ENCODE measurements at regions not wholly inside any gene's neighbourhood (a gene's known extent, or its start where the extent isn't known, plus 50 kb on each side); places are given as distances from the start of the nearest gene placed in this dataset.

DNA sequence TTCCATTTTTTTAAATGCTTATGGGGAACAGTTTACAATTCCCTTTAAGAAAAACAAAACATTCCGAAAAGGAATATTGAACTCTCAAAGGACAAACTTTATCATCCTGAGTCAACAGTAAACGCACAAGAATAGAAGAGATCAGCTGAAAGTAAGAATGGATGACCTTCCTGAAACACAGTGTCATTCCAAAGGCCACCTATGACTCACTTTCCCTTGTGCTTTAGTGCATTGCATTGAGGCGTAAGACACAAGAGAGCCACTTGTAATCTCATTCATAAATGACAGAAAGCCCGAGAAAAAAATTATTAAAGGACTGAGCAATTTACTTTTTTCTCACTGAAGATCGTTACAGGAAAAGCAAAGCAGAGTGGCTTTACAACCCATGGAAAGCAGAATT, 1062.4 kb upstream of the DIAPH2 start:
- H3K27me3 ChIP-seq (ENCODE audit: insufficient read depth, low read length), result no peaks in the 10 kb centered on the region
- no peak overlapping the region for H3K4ac ChIP-seq (ENCODE audit: low read depth, low read length)
- H4K8ac ChIP-seq (ENCODE audit: low read depth, low read length), result no peak overlapping the region
- H4K12ac ChIP-seq (ENCODE audit: low read depth, low read length), result no peak overlapping the region
- no peak overlapping the region for H3K23ac ChIP-seq (ENCODE audit: low read length)
- H4K91ac ChIP-seq (ENCODE audit: low read depth, low read length), result no peak overlapping the region
- no peak overlapping the region for H3K9ac ChIP-seq (ENCODE audit: low read length)
- no peaks in the 10 kb centered on the region for H3K79me2 ChIP-seq (ENCODE audit: control insufficient read depth, insufficient read depth, low read length, poor library complexity)
- H3K4me1 ChIP-seq (ENCODE audit: control insufficient read depth in 1 of 2, insufficient read depth in 2 of 2, low read length in 2 of 2), result no peaks in the 10 kb centered on the region
- WGBS (ENCODE audit: extremely low coverage, insufficient coverage, insufficient read length), result no CpG with 5 or more reads among the region's 5 CpGs
- no peak overlapping the region for H3K27ac ChIP-seq (ENCODE audit: low read depth, low read length)
- H2BK12ac ChIP-seq (ENCODE audit: low read length), result no peak overlapping the region
- H3K79me1 ChIP-seq (ENCODE audit: low read length), result no peaks in the 10 kb centered on the region
- no peaks in the 10 kb centered on the region for H3K9me3 ChIP-seq (ENCODE audit: insufficient read depth, low read depth, low read length)
- no peaks in the 10 kb centered on the region for H3K36me3 ChIP-seq (ENCODE audit: control insufficient read depth in 1 of 2, insufficient read depth in 2 of 2, low read length in 2 of 2)
- H3K14ac ChIP-seq (ENCODE audit: low read length), result no peak overlapping the region
- no peak overlapping the region for H2AK5ac ChIP-seq (ENCODE audit: low read length)
- no peak overlapping the region for H2AFZ ChIP-seq (ENCODE audit: insufficient read depth, low read length, poor library complexity)
- H3K4me3 ChIP-seq (ENCODE audit: low read depth, low read length), result no peak overlapping the region
- no peak for DNase-seq
- no peak overlapping the region for H2BK120ac ChIP-seq (ENCODE audit: insufficient read depth, low read length, poor library complexity)
- H3K18ac ChIP-seq (ENCODE audit: low read length), result no peak overlapping the region
- no peak overlapping the region for H3K4me2 ChIP-seq (ENCODE audit: low read length)
- H2BK5ac ChIP-seq (ENCODE audit: low read depth, low read length, poor library complexity), result no peak overlapping the region

DNA sequence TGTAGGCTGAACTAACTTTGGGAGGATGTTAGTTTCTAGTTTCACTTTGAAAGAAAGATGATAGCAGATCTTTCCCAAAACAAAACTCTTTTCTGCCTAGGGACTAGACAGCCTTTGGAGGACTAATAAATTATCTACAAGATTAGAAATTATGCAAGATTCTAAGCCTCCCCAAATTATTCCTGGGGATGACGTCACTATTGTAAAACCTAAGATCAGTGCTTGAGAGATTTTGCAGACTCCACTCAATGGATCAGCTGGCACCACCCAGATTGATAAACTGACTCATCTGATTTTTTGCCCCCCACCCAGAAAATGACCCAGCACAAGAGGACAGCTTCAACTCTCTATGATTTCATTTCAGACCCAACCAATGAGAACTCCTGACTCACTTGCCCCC, 1057.9 kb upstream of the DIAPH2 start:
- Histone ChIP-seq H3K4me3 (ENCODE audit: low read depth, low read length) (no peak overlapping the region), H3K4ac (ENCODE audit: low read depth, low read length) (no peak overlapping the region), H2BK5ac (ENCODE audit: low read depth, low read length, poor library complexity) (no peak overlapping the region), H3K4me2 (ENCODE audit: low read length) (no peak overlapping the region), H3K23ac (ENCODE audit: low read length) (no peak overlapping the region), H3K18ac (ENCODE audit: low read length) (no peak overlapping the region), H3K27me3 (ENCODE audit: insufficient read depth, low read length) (no peaks in the 10 kb centered on the region), H2BK12ac (ENCODE audit: low read length) (no peak overlapping the region), H4K91ac (ENCODE audit: low read depth, low read length) (no peak overlapping the region), H4K12ac (ENCODE audit: low read depth, low read length) (no peak overlapping the region), H2AK5ac (ENCODE audit: low read length) (no peak overlapping the region), H3K36me3 (ENCODE audit: control insufficient read depth in 1 of 2, insufficient read depth in 2 of 2, low read length in 2 of 2) (no peaks in the 10 kb centered on the region), H3K14ac (ENCODE audit: low read length) (no peak overlapping the region), H2BK120ac (ENCODE audit: insufficient read depth, low read length, poor library complexity) (no peak overlapping the region), H4K8ac (ENCODE audit: low read depth, low read length) (no peak overlapping the region), H3K9ac (ENCODE audit: low read length) (no peak overlapping the region), H3K27ac (ENCODE audit: low read depth, low read length) (no peak overlapping the region), H2AFZ (ENCODE audit: insufficient read depth, low read length, poor library complexity) (no peak overlapping the region), H3K79me2 (ENCODE audit: control insufficient read depth, insufficient read depth, low read length, poor library complexity) (no peaks in the 10 kb centered on the region), H3K79me1 (ENCODE audit: low read length) (no peaks in the 10 kb centered on the region), H3K4me1 (ENCODE audit: control insufficient read depth in 1 of 2, insufficient read depth in 2 of 2, low read length in 2 of 2) (no peaks in the 10 kb centered on the region), H3K9me3 (ENCODE audit: insufficient read depth, low read depth, low read length) (no peaks in the 10 kb centered on the region)
- WGBS (ENCODE audit: extremely low coverage, insufficient coverage, insufficient read length), result no CpG with 5 or more reads among the region's 1 CpG
- DNase-seq, result no peak

DNA sequence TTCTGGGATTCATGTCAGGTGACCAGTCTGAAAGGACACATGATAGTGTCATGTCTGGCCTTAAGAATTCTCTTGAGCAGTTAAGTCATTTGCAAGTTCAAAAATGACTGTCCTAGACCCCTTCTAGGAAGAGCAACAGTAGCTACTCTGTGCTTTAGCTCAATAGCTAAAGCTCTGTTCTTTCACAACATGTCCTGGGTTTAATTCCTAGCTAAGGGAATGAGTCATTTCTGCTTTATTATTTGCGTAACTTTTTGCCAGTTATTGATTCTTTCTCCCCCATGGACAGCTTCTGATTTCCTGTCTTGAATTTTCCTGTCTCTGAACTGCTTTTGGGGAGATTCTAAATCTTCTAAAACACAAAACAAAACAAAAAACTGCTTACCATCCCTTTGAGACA, 1055.8 kb upstream of the DIAPH2 start:
- Histone ChIP-seq H3K4me2 (ENCODE audit: low read length) (no peak overlapping the region), H3K36me3 (ENCODE audit: control insufficient read depth in 1 of 2, insufficient read depth in 2 of 2, low read length in 2 of 2) (no peaks in the 10 kb centered on the region), H2BK120ac (ENCODE audit: insufficient read depth, low read length, poor library complexity) (no peak overlapping the region), H3K4me3 (ENCODE audit: low read depth, low read length) (no peak overlapping the region), H3K9me3 (ENCODE audit: insufficient read depth, low read depth, low read length) (no peaks in the 10 kb centered on the region), H3K23ac (ENCODE audit: low read length) (no peak overlapping the region), H3K18ac (ENCODE audit: low read length) (no peak overlapping the region), H4K91ac (ENCODE audit: low read depth, low read length) (no peak overlapping the region), H2BK12ac (ENCODE audit: low read length) (no peak overlapping the region), H3K9ac (ENCODE audit: low read length) (no peak overlapping the region), H3K79me1 (ENCODE audit: low read length) (no peaks in the 10 kb centered on the region), H3K79me2 (ENCODE audit: control insufficient read depth, insufficient read depth, low read length, poor library complexity) (no peaks in the 10 kb centered on the region), H2AFZ (ENCODE audit: insufficient read depth, low read length, poor library complexity) (no peak overlapping the region), H4K8ac (ENCODE audit: low read depth, low read length) (no peak overlapping the region), H3K4me1 (ENCODE audit: control insufficient read depth in 1 of 2, insufficient read depth in 2 of 2, low read length in 2 of 2) (no peaks in the 10 kb centered on the region), H3K4ac (ENCODE audit: low read depth, low read length) (no peak overlapping the region), H3K27me3 (ENCODE audit: insufficient read depth, low read length) (no peaks in the 10 kb centered on the region), H3K14ac (ENCODE audit: low read length) (no peak overlapping the region), H2AK5ac (ENCODE audit: low read length) (no peak overlapping the region), H4K12ac (ENCODE audit: low read depth, low read length) (no peak overlapping the region), H3K27ac (ENCODE audit: low read depth, low read length) (no peak overlapping the region), H2BK5ac (ENCODE audit: low read depth, low read length, poor library complexity) (no peak overlapping the region)
- no peak for DNase-seq
- WGBS (ENCODE audit: extremely low coverage, insufficient coverage, insufficient read length), result no CpG with 5 or more reads among the region's 1 CpG

DNA sequence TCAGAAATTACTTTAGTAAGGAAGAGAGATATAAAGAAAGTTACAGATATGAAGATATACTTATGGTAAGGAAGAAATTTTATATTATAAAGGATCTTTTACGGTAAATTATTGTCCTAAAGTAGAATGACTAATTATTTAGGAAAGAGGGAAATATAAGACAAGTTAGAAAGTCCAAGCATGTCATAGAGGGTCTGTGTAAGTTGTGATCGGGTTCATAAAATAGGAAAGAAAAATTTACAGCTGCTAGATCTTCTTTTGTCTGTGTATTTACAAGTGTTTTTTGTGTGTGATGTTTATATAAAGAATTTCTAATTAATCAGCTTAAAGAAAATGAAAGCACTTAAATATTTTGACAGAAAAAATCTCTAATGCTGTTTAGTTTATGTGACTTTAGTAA, 1054.9 kb upstream of the DIAPH2 start:
- Histone ChIP-seq H3K79me1 (ENCODE audit: low read length) (no peaks in the 10 kb centered on the region), H3K27ac (ENCODE audit: low read depth, low read length) (no peak overlapping the region), H4K8ac (ENCODE audit: low read depth, low read length) (no peak overlapping the region), H3K4ac (ENCODE audit: low read depth, low read length) (no peak overlapping the region), H2AFZ (ENCODE audit: insufficient read depth, low read length, poor library complexity) (no peak overlapping the region), H3K18ac (ENCODE audit: low read length) (no peak overlapping the region), H2AK5ac (ENCODE audit: low read length) (no peak overlapping the region), H3K4me2 (ENCODE audit: low read length) (no peak overlapping the region), H3K9ac (ENCODE audit: low read length) (no peak overlapping the region), H4K12ac (ENCODE audit: low read depth, low read length) (no peak overlapping the region), H3K79me2 (ENCODE audit: control insufficient read depth, insufficient read depth, low read length, poor library complexity) (no peaks in the 10 kb centered on the region), H4K91ac (ENCODE audit: low read depth, low read length) (no peak overlapping the region), H3K4me1 (ENCODE audit: control insufficient read depth in 1 of 2, insufficient read depth in 2 of 2, low read length in 2 of 2) (no peaks in the 10 kb centered on the region), H2BK120ac (ENCODE audit: insufficient read depth, low read length, poor library complexity) (no peak overlapping the region), H2BK5ac (ENCODE audit: low read depth, low read length, poor library complexity) (no peak overlapping the region), H3K9me3 (ENCODE audit: insufficient read depth, low read depth, low read length) (no peaks in the 10 kb centered on the region), H3K27me3 (ENCODE audit: insufficient read depth, low read length) (no peaks in the 10 kb centered on the region), H3K4me3 (ENCODE audit: low read depth, low read length) (no peak overlapping the region), H3K14ac (ENCODE audit: low read length) (no peak overlapping the region), H3K23ac (ENCODE audit: low read length) (no peak overlapping the region), H3K36me3 (ENCODE audit: control insufficient read depth in 1 of 2, insufficient read depth in 2 of 2, low read length in 2 of 2) (no peaks in the 10 kb centered on the region), H2BK12ac (ENCODE audit: low read length) (no peak overlapping the region)
- no peak for DNase-seq
- no CpG with 5 or more reads among the region's 2 CpGs for WGBS (ENCODE audit: extremely low coverage, insufficient coverage, insufficient read length)

Measured in trophoblast cell (in vitro differentiated cells and primary cell).